HCT116 (cell line): ENCODE measurements at regions not wholly inside any gene's neighbourhood (a gene's known extent, or its start where the extent isn't known, plus 50 kb on each side); places are given as distances from the start of the nearest gene placed in this dataset.

ENCODE experiments used
- CTCF ChIP-seq, 3 experiments: fragments of 200-600 bp in 1 of 3; sonication (generic) in 1 of 3; IDR thresholded peaks in 2 of 3; conservative IDR thresholded peaks in 1 of 3; 2 replicates each; pipeline ENCODE4 v1.5.1; 2012 to 2017; ENCODE audit warnings: low read depth in 2 of 3, low read length in 2 of 3, antibody characterized with exemption in 1 of 3, borderline replicate concordance in 1 of 3, control low read depth in 1 of 3, mild to moderate bottlenecking in 1 of 3, mixed read lengths in 1 of 3, mixed run types in 1 of 3, moderate library complexity in 1 of 3; ENCODE audit not compliant: insufficient read depth in 1 of 3
- EZH2phosphoT487 ChIP-seq: fragments of 200-600 bp; IDR thresholded peaks from 2 replicates; pipeline ENCODE4 v1.6.1; 2018; ENCODE audit warnings: antibody characterized with exemption, borderline replicate concordance
- REST ChIP-seq: IDR thresholded peaks from 2 replicates; pipeline ENCODE4 v1.6.1; 2012; ENCODE audit warnings: low read depth

GRCh38 chr3:147939425-147939824, 530.3 kb downstream of the ZIC1 start:
- TF ChIP-seq CTCF (IDR thresholded peaks at IDR 0.05 in 2 of 3, conservative IDR thresholded peaks at IDR 0.05 in 1 of 3; ENCODE audit: borderline replicate concordance in 1 of 3, insufficient read depth in 1 of 3, low read depth in 2 of 3, low read length in 2 of 3), result no peak
- no peak for TF ChIP-seq EZH2phosphoT487
- no peak for TF ChIP-seq REST
